ENCODE measurements at regions not wholly inside any gene's neighbourhood (a gene's known extent, or its start where the extent isn't known, plus 50 kb on each side); places are given as distances from the start of the nearest gene placed in this dataset.
A peak's percentile ranks its signal among the peaks of the same experiment; 100 is the strongest.

DNA sequence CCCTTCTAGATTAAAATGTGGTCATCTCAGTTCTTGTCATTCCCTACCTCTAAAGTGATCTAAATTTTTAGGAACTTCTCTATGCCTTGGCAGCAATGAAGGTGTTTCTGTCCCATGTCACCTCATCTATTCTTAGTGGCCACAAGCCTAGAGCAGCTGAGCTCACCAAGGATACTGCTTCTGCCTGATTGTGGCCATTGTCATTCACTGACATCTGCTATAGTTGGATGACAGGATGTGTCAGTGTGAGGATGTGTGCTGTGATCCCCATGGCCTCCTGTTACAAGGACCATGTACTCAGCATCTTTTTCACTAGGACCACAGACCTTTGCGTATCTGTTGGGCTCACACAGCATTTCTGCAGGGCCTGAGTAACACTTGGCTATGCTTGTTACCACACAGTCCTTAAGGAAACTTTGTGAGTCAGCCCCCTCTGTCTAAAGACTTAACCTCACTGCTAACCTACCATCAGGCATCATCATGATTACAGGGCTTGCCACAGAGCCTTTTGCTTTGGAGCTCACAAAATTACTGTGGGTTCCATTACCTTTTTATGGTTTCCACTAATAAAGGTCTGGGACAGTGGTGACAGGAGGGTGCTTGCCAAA is 421.0 kb downstream of the ADAM29 start:
- intact Hi-C loops (cut with DNase I, micrococcal nuclease), result no loop called here
- ATAC-seq, result no peak
- DNase-seq, result no peak

- no peak for ATAC-seq
- intact Hi-C loops (cut with DNase I, micrococcal nuclease), result no loop called here
These were observed 423.1 kb downstream of the ADAM29 start for GRCh38 chr4:175341203-175341755.

GRCh38 chr4:175346376-175346775 is 428.2 kb downstream of the ADAM29 start:
- intact Hi-C loops (cut with DNase I, micrococcal nuclease), result no loop called here
- ATAC-seq (no peak), DNase-seq (no peak)

More at GRCh38 chr4:175341203-175341755, 423.1 kb downstream of the ADAM29 start:
- no peak for DNase-seq

DNA sequence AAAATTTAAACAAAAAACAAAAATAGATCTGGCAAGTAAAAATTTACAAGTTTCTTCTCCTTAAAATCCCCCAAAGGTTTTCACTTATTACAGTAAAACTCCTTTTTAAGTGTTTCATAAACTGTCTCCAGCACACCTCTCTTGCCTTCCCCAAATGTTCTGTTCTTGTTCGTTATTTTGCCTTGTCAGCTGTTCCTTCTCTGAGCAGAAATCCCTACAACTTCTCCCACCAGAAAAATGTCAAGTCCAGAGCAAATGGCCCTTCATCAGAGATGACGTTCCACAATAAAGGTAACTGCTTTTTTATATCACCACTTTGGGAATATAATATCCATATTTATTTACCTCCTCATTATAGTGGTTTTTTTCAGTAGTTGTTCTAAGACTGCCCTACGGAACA is 432.1 kb downstream of the ADAM29 start:
- ATAC-seq, result no peak
- intact Hi-C loops (cut with DNase I, micrococcal nuclease), result no loop called here
- no peak for DNase-seq

- ATAC-seq, result no peak
- intact Hi-C loops (cut with DNase I, micrococcal nuclease), result no loop called here
- DNase-seq, result no peak
These were observed 433.3 kb downstream of the ADAM29 start for GRCh38 chr4:175351473-175351872.

DNA sequence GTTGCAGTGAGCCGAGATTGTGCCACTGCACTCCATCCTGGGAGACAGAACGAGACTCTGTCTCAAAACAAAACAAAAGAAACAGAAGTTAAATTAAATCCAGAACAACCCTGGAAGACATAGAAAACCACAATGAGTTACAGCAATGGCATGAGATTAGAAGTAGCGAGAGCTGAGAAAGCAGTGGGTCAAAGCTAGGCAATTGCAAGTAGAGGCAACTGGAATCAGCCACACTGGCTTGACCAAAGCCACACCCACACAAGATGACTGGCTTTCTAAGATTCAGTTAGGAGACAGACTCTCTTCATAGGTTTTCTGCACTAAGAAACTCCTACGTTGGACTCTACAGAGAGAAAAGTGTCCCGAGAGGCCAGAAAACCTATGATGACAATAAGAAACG is 443.0 kb downstream of the GPM6A start:
- intact Hi-C loops (cut with DNase I, micrococcal nuclease), result no loop called here
- DNase-seq (no peak), ATAC-seq (no peak)

DNA sequence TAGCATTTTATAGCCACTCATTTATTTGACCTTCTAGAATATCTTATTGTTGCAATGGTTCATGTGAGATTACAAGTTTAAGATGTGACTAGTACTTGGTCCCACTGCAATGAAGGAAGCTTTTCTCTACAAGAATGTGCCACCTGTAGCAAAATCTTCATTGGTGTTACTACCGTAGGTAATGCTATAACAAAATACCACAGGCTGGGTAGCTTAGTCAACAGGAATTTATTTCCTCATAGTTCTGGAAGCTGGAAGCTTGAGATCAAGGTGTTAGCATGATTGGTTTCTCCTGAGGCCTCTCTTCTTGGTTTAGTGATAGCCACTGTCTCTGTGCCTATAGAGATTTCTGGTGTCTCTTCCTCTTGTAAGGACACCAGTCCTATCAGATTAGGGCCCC is 441.0 kb downstream of the GPM6A start:
- ATAC-seq, result no peak
- intact Hi-C loops (cut with DNase I, micrococcal nuclease), result no loop called here
- DNase-seq, result no peak

GRCh38 chr4:175373031-175373430 is 439.0 kb downstream of the GPM6A start:
- DNase-seq (no peak), ATAC-seq (no peak)
- intact Hi-C loops (cut with DNase I, micrococcal nuclease), result no loop called here

GRCh38 chr4:175374459-175374858 is 437.6 kb downstream of the GPM6A start:
- ATAC-seq (no peak), DNase-seq (no peak)
- intact Hi-C loops (cut with DNase I, micrococcal nuclease), result no loop called here

DNA sequence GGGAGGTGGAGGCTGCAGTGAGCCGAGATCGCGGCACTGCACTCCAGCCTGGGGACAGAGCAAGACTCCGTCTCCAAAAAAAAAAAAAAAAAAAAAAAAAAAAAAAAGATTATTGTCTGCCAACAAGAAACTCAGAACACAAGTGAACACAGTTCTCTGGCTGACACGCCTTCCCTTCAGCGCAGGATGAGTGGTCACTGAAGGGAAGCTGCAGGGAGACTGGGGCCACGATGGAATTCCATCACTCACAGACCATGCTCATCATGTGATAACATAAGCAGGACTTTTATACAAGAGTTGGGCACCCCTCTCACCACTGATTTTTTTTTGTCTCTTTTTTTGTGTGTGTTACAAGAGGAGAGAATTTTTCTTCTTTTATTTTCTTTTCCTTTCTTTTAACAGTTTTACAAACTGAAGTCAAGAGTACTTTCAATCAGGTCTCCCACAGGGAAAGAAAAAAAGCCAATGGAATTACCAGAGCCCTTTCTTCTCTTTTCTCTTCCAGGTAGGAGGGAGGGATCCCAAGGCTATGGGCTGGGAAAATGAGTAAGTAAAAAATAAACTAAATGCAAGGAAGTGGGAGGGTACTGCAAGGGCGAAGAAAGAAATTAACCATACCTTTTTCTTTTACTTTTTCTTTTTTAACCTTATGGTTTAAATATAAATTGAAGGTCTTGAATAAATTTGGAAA is 435.6 kb downstream of the GPM6A start:
- intact Hi-C loops (cut with DNase I, micrococcal nuclease), result no loop called here
- DNase-seq (no peak), ATAC-seq (no peak)

DNA sequence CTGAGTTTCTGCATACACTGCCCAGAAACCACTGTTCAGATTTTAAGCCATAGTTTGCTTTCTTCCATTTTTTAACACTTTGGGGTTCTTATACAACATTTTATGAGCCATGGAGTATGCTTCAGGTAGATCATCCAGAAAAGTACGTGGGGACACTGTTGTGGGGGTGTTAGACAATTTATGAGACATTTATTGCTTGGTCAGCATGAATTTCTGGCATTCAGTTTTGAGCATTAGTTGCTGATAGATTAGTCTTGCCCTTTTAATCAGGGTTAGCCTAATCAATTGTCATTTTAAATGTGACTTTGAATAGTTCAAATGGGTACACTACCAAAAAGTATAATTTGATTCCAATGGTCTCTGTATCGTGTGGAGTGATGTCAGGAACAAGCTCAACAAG is 434.9 kb downstream of the GPM6A start:
- DNase-seq, result no peak
- no peak for ATAC-seq
- intact Hi-C loops (cut with DNase I, micrococcal nuclease), result no loop called here

DNA sequence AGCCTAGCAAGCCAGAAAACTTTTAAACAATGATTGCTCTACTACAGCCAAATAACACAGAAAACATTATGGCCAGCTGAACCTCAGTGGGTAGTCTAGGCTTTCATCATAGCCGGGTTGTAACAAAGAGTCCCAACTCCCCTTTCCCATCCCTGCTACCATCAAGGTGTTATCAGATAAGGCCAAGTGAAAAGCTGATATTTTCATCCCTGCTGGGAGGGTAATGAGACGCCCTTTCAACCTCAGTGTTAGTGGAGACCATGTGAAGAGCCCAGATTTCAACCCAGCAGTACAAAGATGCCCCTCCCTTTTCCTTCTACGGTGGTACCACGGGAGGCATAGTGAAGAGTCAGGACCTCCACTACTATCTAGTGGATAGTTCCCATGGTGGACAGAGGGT is 433.7 kb downstream of the GPM6A start:
- DNase-seq (no peak), ATAC-seq (no peak)
- intact Hi-C loops (cut with DNase I, micrococcal nuclease), result no loop called here

DNA sequence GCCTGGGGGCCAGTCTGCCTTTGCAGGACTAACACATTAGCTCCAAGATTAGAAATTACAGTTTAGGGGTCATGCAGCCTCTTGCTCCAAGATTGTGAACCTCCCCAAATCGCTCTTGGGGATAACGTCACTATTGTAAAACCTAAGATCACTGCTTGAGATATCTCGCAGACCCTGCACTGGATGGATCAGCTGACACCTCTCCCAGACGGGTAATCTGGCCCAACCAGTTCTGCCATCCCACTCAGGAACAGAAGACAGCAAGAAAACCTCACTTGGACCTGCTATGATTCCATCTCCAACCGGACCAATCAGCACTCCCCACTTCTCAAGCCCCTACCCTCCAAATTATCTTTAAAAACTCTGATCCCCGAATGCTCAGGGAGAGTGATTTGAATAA is 431.2 kb downstream of the GPM6A start:
- ATAC-seq, result no peak
- intact Hi-C loops (cut with DNase I, micrococcal nuclease), result no loop called here
- DNase-seq, result no peak

- no peak for DNase-seq
- no peak for ATAC-seq
These were observed 426.3 kb downstream of the GPM6A start for GRCh38 chr4:175385797-175386196.

GRCh38 chr4:175386776-175387507 is 425.1 kb downstream of the GPM6A start:
- peak in 1 of 2 donors; percentile 4 for DNase-seq
- ATAC-seq, result no peak
- intact Hi-C loops (cut with DNase I, micrococcal nuclease), result no loop called here

More at GRCh38 chr4:175385797-175386196, 426.3 kb downstream of the GPM6A start:
- intact Hi-C loops (cut with DNase I, micrococcal nuclease), result no loop called here

DNA sequence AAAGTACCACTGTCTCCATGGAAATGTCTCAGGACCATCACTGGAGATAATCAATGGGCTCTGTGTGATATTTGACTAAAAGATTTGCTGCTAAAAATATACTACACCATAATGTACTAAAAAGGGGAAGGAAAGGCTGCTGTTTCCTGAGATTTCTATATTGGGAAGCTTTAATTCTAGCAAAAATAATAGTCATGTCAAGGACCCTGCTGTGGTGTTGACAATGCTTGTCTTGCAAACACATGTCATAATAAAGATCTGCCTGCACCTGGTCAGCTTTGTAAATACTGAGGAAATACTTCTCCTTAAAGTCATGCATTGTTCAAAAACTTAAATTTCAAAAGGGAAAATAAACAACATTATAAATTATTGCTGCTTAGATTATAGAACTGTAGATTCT is 417.9 kb downstream of the GPM6A start:
- DNase-seq, result no peak
- no peak for ATAC-seq
- intact Hi-C loops (cut with DNase I, micrococcal nuclease), result no loop called here

DNA sequence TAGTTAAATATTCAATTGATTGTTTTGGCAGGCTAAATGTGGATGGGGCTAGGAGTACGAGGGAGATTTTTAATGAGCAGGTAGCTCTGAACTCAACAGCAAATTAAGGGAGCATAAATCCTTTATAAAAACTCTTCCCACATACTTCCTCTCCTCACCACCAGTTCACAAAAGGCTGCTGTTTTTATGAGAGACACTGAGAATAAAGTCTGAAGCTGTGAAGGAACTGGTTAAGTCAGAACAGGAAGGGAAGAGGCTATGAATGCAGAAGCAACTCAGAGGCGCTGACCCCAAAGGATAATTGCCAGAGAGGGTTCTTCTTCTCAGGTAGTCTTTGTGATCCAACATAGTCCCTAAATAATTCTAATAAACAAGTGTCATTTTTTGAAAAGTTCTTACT is 406.1 kb downstream of the GPM6A start:
- no peak for ATAC-seq
- DNase-seq, result no peak
- intact Hi-C loops (cut with DNase I, micrococcal nuclease), result no loop called here

- DNase-seq, result no peak
- no peak for ATAC-seq
- intact Hi-C loops (cut with DNase I, micrococcal nuclease), result no loop called here
These were observed 404.1 kb downstream of the GPM6A start for GRCh38 chr4:175407926-175408325.

- no peak for ATAC-seq
- intact Hi-C loops (cut with DNase I, micrococcal nuclease), result no loop called here
These were observed 400.8 kb downstream of the GPM6A start for GRCh38 chr4:175411251-175411650.

GRCh38 chr4:175412161-175412560 is 399.9 kb downstream of the GPM6A start:
- ATAC-seq (no peak), DNase-seq (no peak)
- intact Hi-C loops (cut with DNase I, micrococcal nuclease), result no loop called here

More at GRCh38 chr4:175411251-175411650, 400.8 kb downstream of the GPM6A start:
- no peak for DNase-seq

All from left colon (tissue), 2 donors.